ENCODE measurements at regions not wholly inside any gene's neighbourhood (a gene's known extent, or its start where the extent isn't known, plus 50 kb on each side); places are given as distances from the start of the nearest gene placed in this dataset.
"Not testable (repeated sequence)": the region's sequence is repeated elsewhere in the genome, so short reads cannot be mapped to it uniquely, and the experiment has no call there.

DNA sequence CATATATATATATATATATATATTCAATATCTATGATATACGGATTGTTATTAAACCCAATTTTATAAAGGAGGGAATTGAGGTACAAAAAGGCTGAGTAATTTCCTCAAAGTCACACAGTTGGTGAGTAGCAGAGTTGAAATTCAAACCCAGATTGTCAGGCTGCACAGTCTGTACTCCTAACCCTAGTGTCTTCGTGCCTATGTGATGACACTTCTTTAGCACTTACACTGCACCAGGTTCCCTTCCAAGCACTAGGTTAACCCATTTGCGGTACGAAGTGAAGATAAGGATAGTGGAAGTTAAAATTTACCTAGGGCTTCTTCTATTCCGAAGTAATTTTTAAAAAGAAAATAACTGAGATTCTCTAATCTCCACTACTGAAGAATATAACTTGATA is 125.1 kb upstream of the TSPAN8 start:
- peaks cover 3% of the 10 kb centered on the region for H3K4me1 Mint-ChIP-seq (ENCODE audit: unreplicated experiment)
- no peak for TF ChIP-seq CTCF (conservative IDR thresholded peaks at IDR 0.05)
- H3K36me3 Mint-ChIP-seq, result no peaks in the 10 kb centered on the region
- H3K4me3 Mint-ChIP-seq, result no peak overlapping the region
- no peak for DNase-seq (ENCODE audit: extremely low spot score, unreplicated experiment)
- H3K27me3 Mint-ChIP-seq, result no peaks in the 10 kb centered on the region
- H3K27ac Mint-ChIP-seq, result no peak overlapping the region
- no peaks in the 10 kb centered on the region for H3K9me3 Mint-ChIP-seq

- H3K4me1 Mint-ChIP-seq (ENCODE audit: unreplicated experiment), result peaks cover 3% of the 10 kb centered on the region
- TF ChIP-seq CTCF (conservative IDR thresholded peaks at IDR 0.05), result no peak
- H3K4me3 Mint-ChIP-seq, result no peak overlapping the region
- H3K36me3 Mint-ChIP-seq, result no peaks in the 10 kb centered on the region
- no peaks in the 10 kb centered on the region for H3K27me3 Mint-ChIP-seq
- no peaks in the 10 kb centered on the region for H3K9me3 Mint-ChIP-seq
- H3K27ac Mint-ChIP-seq, result no peak overlapping the region
- no peak for DNase-seq (ENCODE audit: extremely low spot score, unreplicated experiment)
These were observed 124.2 kb upstream of the TSPAN8 start for GRCh38 chr12:71282020-71282419.

GRCh38 chr12:71281425-71281824 is 123.6 kb upstream of the TSPAN8 start:
- Mint-ChIP-seq H3K36me3 (no peaks in the 10 kb centered on the region), H3K4me1 (ENCODE audit: unreplicated experiment) (peaks cover 3% of the 10 kb centered on the region), H3K9me3 (no peaks in the 10 kb centered on the region), H3K27me3 (no peaks in the 10 kb centered on the region), H3K4me3 (no peak overlapping the region), H3K27ac (no peak overlapping the region)
- DNase-seq (ENCODE audit: extremely low spot score, unreplicated experiment), result no peak
- no peak for TF ChIP-seq CTCF (conservative IDR thresholded peaks at IDR 0.05)

GRCh38 chr12:71277866-71278265 is 120.1 kb upstream of the TSPAN8 start:
- H3K4me3 Mint-ChIP-seq, result no peak overlapping the region
- DNase-seq (ENCODE audit: extremely low spot score, unreplicated experiment), result no peak
- H3K27ac Mint-ChIP-seq, result no peak overlapping the region
- no peaks in the 10 kb centered on the region for H3K27me3 Mint-ChIP-seq
- H3K4me1 Mint-ChIP-seq (ENCODE audit: unreplicated experiment), result peaks cover 3% of the 10 kb centered on the region
- TF ChIP-seq CTCF (conservative IDR thresholded peaks at IDR 0.05), result no peak
- H3K36me3 Mint-ChIP-seq, result no peaks in the 10 kb centered on the region
- no peaks in the 10 kb centered on the region for H3K9me3 Mint-ChIP-seq

GRCh38 chr12:71276541-71276940 is 118.7 kb upstream of the TSPAN8 start:
- peaks cover under 1% of the 10 kb centered on the region for H3K4me1 Mint-ChIP-seq (ENCODE audit: unreplicated experiment)
- H3K36me3 Mint-ChIP-seq, result no peaks in the 10 kb centered on the region
- no peak overlapping the region for H3K27ac Mint-ChIP-seq
- no peaks in the 10 kb centered on the region for H3K27me3 Mint-ChIP-seq
- no peak for DNase-seq (ENCODE audit: extremely low spot score, unreplicated experiment)
- H3K4me3 Mint-ChIP-seq, result no peak overlapping the region
- TF ChIP-seq CTCF (conservative IDR thresholded peaks at IDR 0.05), result no peak
- H3K9me3 Mint-ChIP-seq, result no peaks in the 10 kb centered on the region

DNA sequence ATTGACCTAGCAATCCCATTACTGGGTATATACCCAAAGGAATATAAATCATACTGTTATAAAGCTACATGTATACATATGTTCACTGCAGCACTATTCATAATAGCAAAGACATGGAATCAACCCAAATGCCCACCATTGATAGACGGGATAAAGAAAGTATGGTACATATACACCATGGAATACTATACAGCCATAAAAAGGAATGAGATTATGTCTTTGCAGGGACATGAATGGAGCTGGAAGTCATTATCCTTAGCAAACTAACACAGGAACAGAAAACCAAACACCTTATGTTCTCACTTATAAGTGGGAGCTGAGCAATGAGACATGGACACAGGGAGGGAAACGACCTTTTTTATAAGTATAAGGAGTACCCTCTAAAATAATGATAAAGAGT is 113.0 kb upstream of the TSPAN8 start:
- H3K36me3 Mint-ChIP-seq; H3K27me3 Mint-ChIP-seq; H3K4me1 Mint-ChIP-seq (ENCODE audit: unreplicated experiment); H3K4me3 Mint-ChIP-seq; H3K9me3 Mint-ChIP-seq; H3K27ac Mint-ChIP-seq; DNase-seq (ENCODE audit: extremely low spot score, unreplicated experiment): not testable (repeated sequence)

Measured in type B pancreatic cell (in vitro differentiated cells).